Neural progenitor cell (in vitro differentiated cells): ENCODE measurements at regions not wholly inside any gene's neighbourhood (a gene's known extent, or its start where the extent isn't known, plus 50 kb on each side); places are given as distances from the start of the nearest gene placed in this dataset.

ENCODE experiments used
- CTCF ChIP-seq: fragments of 200-600 bp; sonication (generic); IDR thresholded peaks from 2 replicates; pipeline ENCODE4 v1.5.1; 2017; ENCODE audit warnings: antibody characterized with exemption, mild to moderate bottlenecking
- EZH2 ChIP-seq: fragments of 200-600 bp; sonication (generic); IDR thresholded peaks from 2 replicates; pipeline ENCODE4 v1.6.1; 2017; ENCODE audit warnings: antibody characterized with exemption, mild to moderate bottlenecking, moderate library complexity

DNA sequence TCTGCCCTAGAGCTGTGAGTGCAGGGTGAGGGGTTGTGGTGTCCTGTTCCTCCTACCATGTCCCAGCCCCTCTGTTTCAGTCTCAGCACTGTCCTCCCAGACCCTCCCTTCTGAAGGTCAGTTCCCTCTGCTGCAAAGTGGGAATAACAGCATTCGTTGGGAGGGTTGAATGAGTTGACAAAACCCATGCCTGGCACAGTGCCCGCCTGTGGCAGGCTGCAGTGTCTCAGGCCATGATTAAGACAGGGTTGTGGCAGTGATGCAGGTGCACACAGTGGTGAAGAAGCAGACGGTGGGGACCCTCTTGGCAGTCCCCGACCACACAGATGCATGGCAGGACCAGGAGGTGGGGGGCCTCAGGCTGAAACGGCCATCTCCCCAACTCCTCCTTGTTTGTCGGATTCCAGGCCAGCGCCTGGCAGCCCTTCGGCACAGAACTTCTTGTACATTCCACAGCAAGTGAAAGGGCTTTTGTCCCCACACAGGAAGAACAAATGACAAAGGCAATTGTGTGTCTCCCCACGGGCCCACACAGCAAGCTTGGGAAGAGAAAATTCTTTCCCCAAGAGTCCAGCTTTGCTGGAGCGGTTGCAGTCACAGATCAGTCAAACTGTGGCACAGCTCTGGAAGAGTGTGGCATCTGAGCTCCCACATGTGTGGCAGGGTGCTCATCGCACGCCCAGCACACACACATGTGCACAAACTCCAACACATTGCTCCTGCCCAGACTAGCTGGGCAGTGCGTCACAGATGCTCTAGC is 58.1 kb upstream of the EPCAM start:
- TF ChIP-seq CTCF (no peak), EZH2 (no peak)
